H1 (cell line): ENCODE measurements at regions not wholly inside any gene's neighbourhood (a gene's known extent, or its start where the extent isn't known, plus 50 kb on each side); places are given as distances from the start of the nearest gene placed in this dataset.

ENCODE experiments used
- CHD1 ChIP-seq: IDR thresholded peaks from 2 replicates; pipeline ENCODE4 v1.6.1; 2012; ENCODE audit warnings: low read depth, low read length, improper control_type of control experiment
- EP300 ChIP-seq, 2 experiments: IDR thresholded peaks; 1 replicate in 1 of 2; 2 replicates in 1 of 2; pipeline ENCODE4 v1.6.1; 2011 to 2012; ENCODE audit warnings: low read depth in 2 of 2, low read length in 2 of 2, mild to moderate bottlenecking in 2 of 2, borderline replicate concordance in 1 of 2, inconsistent platforms in 1 of 2, moderate library complexity in 1 of 2
- HDAC2 ChIP-seq, 2 experiments: fragments of 300-600 bp in 1 of 2; sonication (generic) in 1 of 2; IDR thresholded peaks; 2 replicates each; pipeline ENCODE4 v1.6.1; 2011 to 2012; ENCODE audit warnings: low read depth in 2 of 2, low read length in 2 of 2, mild to moderate bottlenecking in 2 of 2, moderate library complexity in 2 of 2, borderline replicate concordance in 1 of 2, inconsistent platforms in 1 of 2
- SP2 ChIP-seq: IDR thresholded peaks from 2 replicates; pipeline ENCODE4 v1.6.1; 2012; ENCODE audit warnings: mild to moderate bottlenecking, low read length, inconsistent platforms
- YY1 ChIP-seq: IDR thresholded peaks from 2 replicates; pipeline ENCODE4 v1.6.1; 2011; ENCODE audit warnings: low read depth, mild to moderate bottlenecking, low read length
- TF ChIP-seq, protein P1 (sequence below), 3 experiments: IDR thresholded peaks; 1 replicate in 2 of 3; 2 replicates in 1 of 3; pipeline versions ENCODE4 v1.5.1 to v1.6.1; 2011; ENCODE audit warnings: low read length in 3 of 3, mild to moderate bottlenecking in 3 of 3, inconsistent platforms in 2 of 3, low read depth in 1 of 3, moderate library complexity in 1 of 3; ENCODE audit not compliant: insufficient read depth in 1 of 3; ENCODE audit errors: control extremely low read depth in 1 of 3
- TF ChIP-seq, protein P2 (sequence below): fragments of 300-600 bp; sonication (generic); IDR thresholded peaks from 2 replicates; pipeline ENCODE4 v1.7.1; 2012; ENCODE audit warnings: low read length, moderate library complexity, mild to moderate bottlenecking, inconsistent platforms; ENCODE audit not compliant: insufficient replicate concordance
- TF ChIP-seq, protein P3 (sequence below): IDR thresholded peaks from 2 replicates; pipeline ENCODE4 v1.6.1; 2011; ENCODE audit warnings: low read length, improper control_type of control experiment

DNA sequence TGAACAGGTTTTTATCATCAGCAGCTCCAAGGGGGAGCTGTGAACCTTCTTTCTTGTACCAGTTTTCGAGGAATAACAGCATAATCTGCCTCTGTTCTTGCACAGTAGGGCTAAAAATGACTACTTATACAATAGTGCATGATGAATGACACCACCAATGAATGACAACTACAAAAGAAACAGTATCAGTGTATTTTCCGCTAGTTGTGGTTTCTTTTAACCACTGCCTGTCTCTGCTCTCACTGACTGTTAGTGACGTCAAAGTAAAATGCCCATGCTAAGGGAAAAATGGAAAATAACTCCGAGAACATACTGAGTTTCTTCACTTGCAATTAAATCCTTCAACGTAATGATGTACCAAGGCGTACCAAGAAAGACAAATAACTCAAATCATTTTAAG is 294.9 kb downstream of the MAP2K6 start (continued):
- TF ChIP-seq, protein P1, sequence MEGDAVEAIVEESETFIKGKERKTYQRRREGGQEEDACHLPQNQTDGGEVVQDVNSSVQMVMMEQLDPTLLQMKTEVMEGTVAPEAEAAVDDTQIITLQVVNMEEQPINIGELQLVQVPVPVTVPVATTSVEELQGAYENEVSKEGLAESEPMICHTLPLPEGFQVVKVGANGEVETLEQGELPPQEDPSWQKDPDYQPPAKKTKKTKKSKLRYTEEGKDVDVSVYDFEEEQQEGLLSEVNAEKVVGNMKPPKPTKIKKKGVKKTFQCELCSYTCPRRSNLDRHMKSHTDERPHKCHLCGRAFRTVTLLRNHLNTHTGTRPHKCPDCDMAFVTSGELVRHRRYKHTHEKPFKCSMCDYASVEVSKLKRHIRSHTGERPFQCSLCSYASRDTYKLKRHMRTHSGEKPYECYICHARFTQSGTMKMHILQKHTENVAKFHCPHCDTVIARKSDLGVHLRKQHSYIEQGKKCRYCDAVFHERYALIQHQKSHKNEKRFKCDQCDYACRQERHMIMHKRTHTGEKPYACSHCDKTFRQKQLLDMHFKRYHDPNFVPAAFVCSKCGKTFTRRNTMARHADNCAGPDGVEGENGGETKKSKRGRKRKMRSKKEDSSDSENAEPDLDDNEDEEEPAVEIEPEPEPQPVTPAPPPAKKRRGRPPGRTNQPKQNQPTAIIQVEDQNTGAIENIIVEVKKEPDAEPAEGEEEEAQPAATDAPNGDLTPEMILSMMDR (IDR thresholded peaks at IDR 0.05; ENCODE audit: control extremely low read depth in 1 of 3, insufficient read depth in 1 of 3, low read depth in 1 of 3, low read length in 3 of 3): no peak
- no peak for TF ChIP-seq CHD1
- TF ChIP-seq, protein P2, sequence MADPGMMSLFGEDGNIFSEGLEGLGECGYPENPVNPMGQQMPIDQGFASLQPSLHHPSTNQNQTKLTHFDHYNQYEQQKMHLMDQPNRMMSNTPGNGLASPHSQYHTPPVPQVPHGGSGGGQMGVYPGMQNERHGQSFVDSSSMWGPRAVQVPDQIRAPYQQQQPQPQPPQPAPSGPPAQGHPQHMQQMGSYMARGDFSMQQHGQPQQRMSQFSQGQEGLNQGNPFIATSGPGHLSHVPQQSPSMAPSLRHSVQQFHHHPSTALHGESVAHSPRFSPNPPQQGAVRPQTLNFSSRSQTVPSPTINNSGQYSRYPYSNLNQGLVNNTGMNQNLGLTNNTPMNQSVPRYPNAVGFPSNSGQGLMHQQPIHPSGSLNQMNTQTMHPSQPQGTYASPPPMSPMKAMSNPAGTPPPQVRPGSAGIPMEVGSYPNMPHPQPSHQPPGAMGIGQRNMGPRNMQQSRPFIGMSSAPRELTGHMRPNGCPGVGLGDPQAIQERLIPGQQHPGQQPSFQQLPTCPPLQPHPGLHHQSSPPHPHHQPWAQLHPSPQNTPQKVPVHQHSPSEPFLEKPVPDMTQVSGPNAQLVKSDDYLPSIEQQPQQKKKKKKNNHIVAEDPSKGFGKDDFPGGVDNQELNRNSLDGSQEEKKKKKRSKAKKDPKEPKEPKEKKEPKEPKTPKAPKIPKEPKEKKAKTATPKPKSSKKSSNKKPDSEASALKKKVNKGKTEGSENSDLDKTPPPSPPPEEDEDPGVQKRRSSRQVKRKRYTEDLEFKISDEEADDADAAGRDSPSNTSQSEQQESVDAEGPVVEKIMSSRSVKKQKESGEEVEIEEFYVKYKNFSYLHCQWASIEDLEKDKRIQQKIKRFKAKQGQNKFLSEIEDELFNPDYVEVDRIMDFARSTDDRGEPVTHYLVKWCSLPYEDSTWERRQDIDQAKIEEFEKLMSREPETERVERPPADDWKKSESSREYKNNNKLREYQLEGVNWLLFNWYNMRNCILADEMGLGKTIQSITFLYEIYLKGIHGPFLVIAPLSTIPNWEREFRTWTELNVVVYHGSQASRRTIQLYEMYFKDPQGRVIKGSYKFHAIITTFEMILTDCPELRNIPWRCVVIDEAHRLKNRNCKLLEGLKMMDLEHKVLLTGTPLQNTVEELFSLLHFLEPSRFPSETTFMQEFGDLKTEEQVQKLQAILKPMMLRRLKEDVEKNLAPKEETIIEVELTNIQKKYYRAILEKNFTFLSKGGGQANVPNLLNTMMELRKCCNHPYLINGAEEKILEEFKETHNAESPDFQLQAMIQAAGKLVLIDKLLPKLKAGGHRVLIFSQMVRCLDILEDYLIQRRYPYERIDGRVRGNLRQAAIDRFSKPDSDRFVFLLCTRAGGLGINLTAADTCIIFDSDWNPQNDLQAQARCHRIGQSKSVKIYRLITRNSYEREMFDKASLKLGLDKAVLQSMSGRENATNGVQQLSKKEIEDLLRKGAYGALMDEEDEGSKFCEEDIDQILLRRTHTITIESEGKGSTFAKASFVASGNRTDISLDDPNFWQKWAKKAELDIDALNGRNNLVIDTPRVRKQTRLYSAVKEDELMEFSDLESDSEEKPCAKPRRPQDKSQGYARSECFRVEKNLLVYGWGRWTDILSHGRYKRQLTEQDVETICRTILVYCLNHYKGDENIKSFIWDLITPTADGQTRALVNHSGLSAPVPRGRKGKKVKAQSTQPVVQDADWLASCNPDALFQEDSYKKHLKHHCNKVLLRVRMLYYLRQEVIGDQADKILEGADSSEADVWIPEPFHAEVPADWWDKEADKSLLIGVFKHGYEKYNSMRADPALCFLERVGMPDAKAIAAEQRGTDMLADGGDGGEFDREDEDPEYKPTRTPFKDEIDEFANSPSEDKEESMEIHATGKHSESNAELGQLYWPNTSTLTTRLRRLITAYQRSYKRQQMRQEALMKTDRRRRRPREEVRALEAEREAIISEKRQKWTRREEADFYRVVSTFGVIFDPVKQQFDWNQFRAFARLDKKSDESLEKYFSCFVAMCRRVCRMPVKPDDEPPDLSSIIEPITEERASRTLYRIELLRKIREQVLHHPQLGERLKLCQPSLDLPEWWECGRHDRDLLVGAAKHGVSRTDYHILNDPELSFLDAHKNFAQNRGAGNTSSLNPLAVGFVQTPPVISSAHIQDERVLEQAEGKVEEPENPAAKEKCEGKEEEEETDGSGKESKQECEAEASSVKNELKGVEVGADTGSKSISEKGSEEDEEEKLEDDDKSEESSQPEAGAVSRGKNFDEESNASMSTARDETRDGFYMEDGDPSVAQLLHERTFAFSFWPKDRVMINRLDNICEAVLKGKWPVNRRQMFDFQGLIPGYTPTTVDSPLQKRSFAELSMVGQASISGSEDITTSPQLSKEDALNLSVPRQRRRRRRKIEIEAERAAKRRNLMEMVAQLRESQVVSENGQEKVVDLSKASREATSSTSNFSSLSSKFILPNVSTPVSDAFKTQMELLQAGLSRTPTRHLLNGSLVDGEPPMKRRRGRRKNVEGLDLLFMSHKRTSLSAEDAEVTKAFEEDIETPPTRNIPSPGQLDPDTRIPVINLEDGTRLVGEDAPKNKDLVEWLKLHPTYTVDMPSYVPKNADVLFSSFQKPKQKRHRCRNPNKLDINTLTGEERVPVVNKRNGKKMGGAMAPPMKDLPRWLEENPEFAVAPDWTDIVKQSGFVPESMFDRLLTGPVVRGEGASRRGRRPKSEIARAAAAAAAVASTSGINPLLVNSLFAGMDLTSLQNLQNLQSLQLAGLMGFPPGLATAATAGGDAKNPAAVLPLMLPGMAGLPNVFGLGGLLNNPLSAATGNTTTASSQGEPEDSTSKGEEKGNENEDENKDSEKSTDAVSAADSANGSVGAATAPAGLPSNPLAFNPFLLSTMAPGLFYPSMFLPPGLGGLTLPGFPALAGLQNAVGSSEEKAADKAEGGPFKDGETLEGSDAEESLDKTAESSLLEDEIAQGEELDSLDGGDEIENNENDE: no peak
- no peak for TF ChIP-seq HDAC2 (IDR thresholded peaks at IDR 0.05; ENCODE audit: borderline replicate concordance in 1 of 2, low read depth in 2 of 2, low read length in 2 of 2)
- TF ChIP-seq YY1: no peak
- TF ChIP-seq, protein P3, sequence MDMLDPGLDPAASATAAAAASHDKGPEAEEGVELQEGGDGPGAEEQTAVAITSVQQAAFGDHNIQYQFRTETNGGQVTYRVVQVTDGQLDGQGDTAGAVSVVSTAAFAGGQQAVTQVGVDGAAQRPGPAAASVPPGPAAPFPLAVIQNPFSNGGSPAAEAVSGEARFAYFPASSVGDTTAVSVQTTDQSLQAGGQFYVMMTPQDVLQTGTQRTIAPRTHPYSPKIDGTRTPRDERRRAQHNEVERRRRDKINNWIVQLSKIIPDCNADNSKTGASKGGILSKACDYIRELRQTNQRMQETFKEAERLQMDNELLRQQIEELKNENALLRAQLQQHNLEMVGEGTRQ: no peak
- no peak for TF ChIP-seq SP2
- no peak for TF ChIP-seq EP300 (IDR thresholded peaks at IDR 0.05; ENCODE audit: borderline replicate concordance in 1 of 2, low read depth in 2 of 2, low read length in 2 of 2)
- TF ChIP-seq, all 59 proteins: peak for 0
